ENCODE measurements at regions not wholly inside any gene's neighbourhood (a gene's known extent, or its start where the extent isn't known, plus 50 kb on each side); places are given as distances from the start of the nearest gene placed in this dataset.

GRCh38 chr18:40708726-40709125 lies 1246.3 kb upstream of the PIK3C3 start (continued):
- TF ChIP-seq E2F6 (IDR thresholded peaks at IDR 0.05) (no peak), KDM5A (IDR thresholded peaks at IDR 0.05; ENCODE audit: low read length) (no peak), RFX5 (IDR thresholded peaks at IDR 0.05; ENCODE audit: borderline replicate concordance, low read depth, low read length) (no peak), CEBPB (IDR thresholded peaks at IDR 0.05; ENCODE audit: low read depth, low read length) (no peak), ASH2L (IDR thresholded peaks at IDR 0.05; ENCODE audit: low read length) (no peak), TAF7 (optimal IDR thresholded peaks at IDR 0.05; ENCODE audit: borderline replicate concordance, low read depth, low read length) (no peak)

All from H1 (cell line).